GM23248 (cell line): ENCODE measurements at regions not wholly inside any gene's neighbourhood (a gene's known extent, or its start where the extent isn't known, plus 50 kb on each side); places are given as distances from the start of the nearest gene placed in this dataset.
A peak's percentile ranks its signal among the peaks of the same experiment; 100 is the strongest.

ENCODE experiments used
- DNase-seq: peaks from one replicate; pipeline ENCODE4 v3.0.0-alpha.2; 2015
- H2AFZ ChIP-seq: fragments of 200-600 bp; sonication (generic); 2 replicates; pipeline ENCODE4 v1.6.1; 2016; ENCODE audit warnings: antibody characterized with exemption
- H3F3A ChIP-seq: fragments of 200-600 bp; sonication (generic); 2 replicates; pipeline ENCODE4 v1.6.1; 2016; ENCODE audit warnings: mild to moderate bottlenecking, antibody characterized with exemption, mixed run types; ENCODE audit not compliant: insufficient read depth
- H3K27ac ChIP-seq: fragments of 200-600 bp; sonication (generic); 2 replicates; pipeline ENCODE4 v1.5.1; 2016; ENCODE audit warnings: mild to moderate bottlenecking
- H3K27me3 ChIP-seq: fragments of 200-600 bp; sonication (generic); replicated peaks from 2 replicates; pipeline ENCODE4 v1.6.1; 2016; ENCODE audit warnings: mild to moderate bottlenecking; ENCODE audit not compliant: insufficient read depth
- H3K36me3 ChIP-seq: fragments of 200-600 bp; sonication (generic); 2 replicates; pipeline ENCODE4 v1.6.1; 2016; ENCODE audit warnings: low read depth, mild to moderate bottlenecking
- H3K4me1 ChIP-seq: fragments of 200-600 bp; sonication (generic); 2 replicates; pipeline ENCODE4 v1.6.1; 2016; ENCODE audit warnings: mild to moderate bottlenecking; ENCODE audit not compliant: insufficient read depth
- H3K4me2 ChIP-seq: fragments of 200-600 bp; sonication (generic); one replicate; pipeline ENCODE4 v1.6.1; 2016; ENCODE audit warnings: mild to moderate bottlenecking; ENCODE audit not compliant: unreplicated experiment
- H3K4me3 ChIP-seq: fragments of 200-600 bp; sonication (generic); 2 replicates; pipeline ENCODE4 v1.5.1; 2016; ENCODE audit warnings: mild to moderate bottlenecking
- H3K79me2 ChIP-seq: fragments of 200-600 bp; sonication (generic); 2 replicates; pipeline ENCODE4 v1.6.1; 2016; ENCODE audit warnings: mild to moderate bottlenecking; ENCODE audit not compliant: insufficient read depth
- H3K9ac ChIP-seq: fragments of 200-600 bp; sonication (generic); 2 replicates; pipeline ENCODE4 v1.6.1; 2016; ENCODE audit warnings: mild to moderate bottlenecking
- H3K9me2 ChIP-seq: fragments of 200-600 bp; sonication (generic); 2 replicates; pipeline ENCODE4 v1.6.1; 2016; ENCODE audit warnings: mixed run types, mild to moderate bottlenecking, moderate library complexity; ENCODE audit not compliant: insufficient read depth
- H3K9me3 ChIP-seq: fragments of 200-600 bp; sonication (generic); one replicate; pipeline ENCODE4 v1.6.1; 2017; ENCODE audit warnings: low read depth
- H4K20me1 ChIP-seq: fragments of 200-600 bp; sonication (generic); 2 replicates; pipeline ENCODE4 v1.6.0; 2016; ENCODE audit not compliant: insufficient read depth
- EZH2 ChIP-seq: fragments of 200-600 bp; sonication (generic); IDR thresholded peaks from 2 replicates; pipeline ENCODE4 v1.6.1; 2018; ENCODE audit warnings: antibody characterized with exemption, mild to moderate bottlenecking; ENCODE audit not compliant: insufficient read depth, poor library complexity, severe bottlenecking
- EZH2phosphoT487 ChIP-seq: fragments of 200-600 bp; sonication (generic); IDR thresholded peaks from 2 replicates; pipeline ENCODE4 v1.6.1; 2018; ENCODE audit warnings: antibody characterized with exemption, moderate library complexity, mild to moderate bottlenecking, low read depth; ENCODE audit not compliant: insufficient read depth
- WGBS, 2 experiments: methylation state at CpG; one replicate each; pipeline ENCODE4 v1.1.6; 2015 to 2017; ENCODE audit warnings: low lambda C conversion rate in 2 of 2, low coverage in 1 of 2; ENCODE audit errors: missing lambda C conversion rate in 2 of 2; 5-methylcytosine and 5-hydroxymethylcytosine counted together
- in situ Hi-C: fragments of 300-500 bp; cut with MboI; formaldehyde crosslinking; loops from 2 replicates; pipeline ENCODE4 v1.15.0; 2020

GRCh38 chr9:19992556-19992955, 203.7 kb upstream of the SLC24A2 start:
- peak overlapping the region; percentile 22; the same call in 1 of the 2 replicates for H3K27ac ChIP-seq
- no peak overlapping the region for H3K9ac ChIP-seq
- no peaks in the 10 kb centered on the region for H3K9me2 ChIP-seq
- H3K4me2 ChIP-seq = peak overlapping the region; percentile 44
- no peak overlapping the region for H3K4me3 ChIP-seq
- H3K4me1 ChIP-seq = peaks cover 26% of the 10 kb centered on the region
- H3K36me3 ChIP-seq = no peaks in the 10 kb centered on the region
- H3F3A ChIP-seq = peaks cover 33% of the 10 kb centered on the region
- DNase-seq = peak; percentile 86
- no peaks in the 10 kb centered on the region for H3K79me2 ChIP-seq
- TF ChIP-seq EZH2phosphoT487 (0 out of 2 replicates have a peak, but pooled peaks have one; percentile 28), EZH2 (no peak)
- no peaks in the 10 kb centered on the region for H4K20me1 ChIP-seq
- no peaks in the 10 kb centered on the region for H3K27me3 ChIP-seq
- H2AFZ ChIP-seq = no peak overlapping the region
- in situ Hi-C loops = no loop called here
- H3K9me3 ChIP-seq = no peaks in the 10 kb centered on the region
- WGBS, 2 experiments = 0 to 2% methylated on average over 2 of the region's 2 CpGs

- Histone ChIP-seq H3F3A (peaks cover 23% of the 10 kb centered on the region), H3K9ac (no peak overlapping the region), H3K79me2 (no peaks in the 10 kb centered on the region), H3K9me2 (no peaks in the 10 kb centered on the region), H3K4me2 (no peak overlapping the region), H4K20me1 (no peaks in the 10 kb centered on the region), H2AFZ (no peak overlapping the region), H3K27me3 (no peaks in the 10 kb centered on the region), H3K9me3 (no peaks in the 10 kb centered on the region), H3K4me3 (no peak overlapping the region), H3K27ac (no peak overlapping the region), H3K36me3 (no peaks in the 10 kb centered on the region), H3K4me1 (peaks cover 26% of the 10 kb centered on the region)
- no peak for DNase-seq
- WGBS, 2 experiments = 100% methylated on average over 1 of the region's 1 CpG
- TF ChIP-seq EZH2phosphoT487 = no peak
- in situ Hi-C loops = no loop called here
Measured at GRCh38 chr9:19989213-19989612, 200.4 kb upstream of the SLC24A2 start.

GRCh38 chr9:19988281-19988680, 199.4 kb upstream of the SLC24A2 start:
- Histone ChIP-seq H3K36me3 (no peaks in the 10 kb centered on the region), H3K4me1 (peaks cover 18% of the 10 kb centered on the region), H3K27ac (no peak overlapping the region), H3K4me2 (no peak overlapping the region), H4K20me1 (no peaks in the 10 kb centered on the region), H3K9me3 (no peaks in the 10 kb centered on the region), H3F3A (peaks cover 20% of the 10 kb centered on the region), H3K4me3 (no peak overlapping the region), H3K9me2 (no peaks in the 10 kb centered on the region), H2AFZ (no peak overlapping the region), H3K9ac (no peak overlapping the region), H3K79me2 (no peaks in the 10 kb centered on the region), H3K27me3 (no peaks in the 10 kb centered on the region)
- 90 to 94% methylated on average over 2 of the region's 2 CpGs for WGBS, 2 experiments
- in situ Hi-C loops = no loop called here
- no peak for DNase-seq
- TF ChIP-seq EZH2 (no peak), EZH2phosphoT487 (no peak)

DNA sequence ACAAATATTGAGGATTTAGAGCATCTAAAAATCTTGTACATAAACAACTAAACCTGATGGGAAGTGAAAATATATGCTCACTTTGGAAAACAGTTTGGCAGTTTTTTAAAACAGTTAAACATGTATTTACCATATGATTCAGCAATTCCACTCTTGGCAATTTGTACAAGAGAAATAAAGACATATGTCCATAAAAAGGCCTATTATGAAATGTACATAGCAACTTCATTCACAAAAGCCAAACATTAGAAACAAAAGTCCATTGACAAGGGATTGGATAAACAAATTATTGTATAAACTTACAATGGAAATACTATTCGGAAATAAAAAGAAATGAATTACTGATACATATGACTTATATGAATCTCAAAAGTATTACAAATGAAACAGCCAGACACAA, 196.2 kb upstream of the SLC24A2 start:
- WGBS, 2 experiments = 83 to 98% methylated on average over 1 of the region's 1 CpG
- no peak overlapping the region for H3K27ac ChIP-seq
- H3K9me3 ChIP-seq = no peaks in the 10 kb centered on the region
- peaks cover 5% of the 10 kb centered on the region; the same call in 1 of the 2 replicates for H3K27me3 ChIP-seq
- in situ Hi-C loops = no loop called here
- H3K4me3 ChIP-seq = no peak overlapping the region
- TF ChIP-seq EZH2 (no peak), EZH2phosphoT487 (no peak)
- H2AFZ ChIP-seq = no peak overlapping the region
- DNase-seq = no peak
- no peaks in the 10 kb centered on the region for H3F3A ChIP-seq
- no peaks in the 10 kb centered on the region for H3K79me2 ChIP-seq
- 0 out of 2 replicates have a peak, but pooled peaks cover 4% of the 10 kb centered on the region for H3K4me1 ChIP-seq
- no peaks in the 10 kb centered on the region for H3K9me2 ChIP-seq
- H4K20me1 ChIP-seq = no peaks in the 10 kb centered on the region
- no peaks in the 10 kb centered on the region for H3K36me3 ChIP-seq
- H3K4me2 ChIP-seq = no peak overlapping the region
- H3K9ac ChIP-seq = no peak overlapping the region

- Histone ChIP-seq H3F3A (no peaks in the 10 kb centered on the region), H3K27ac (no peak overlapping the region), H3K4me1 (no peaks in the 10 kb centered on the region), H3K9me3 (no peaks in the 10 kb centered on the region), H3K4me3 (no peak overlapping the region), H3K27me3 (no peaks in the 10 kb centered on the region; the same call in 1 of the 2 replicates), H3K36me3 (no peaks in the 10 kb centered on the region), H3K4me2 (no peak overlapping the region), H3K79me2 (no peaks in the 10 kb centered on the region), H3K9ac (no peak overlapping the region), H2AFZ (no peak overlapping the region), H4K20me1 (no peaks in the 10 kb centered on the region), H3K9me2 (no peaks in the 10 kb centered on the region)
- no peak for DNase-seq
- in situ Hi-C loops = no loop called here
- no peak for TF ChIP-seq EZH2phosphoT487
- TF ChIP-seq EZH2 = no peak
Measured at GRCh38 chr9:19976226-19976625, 187.4 kb upstream of the SLC24A2 start.
